Caco-2 (cell line): ENCODE measurements at regions not wholly inside any gene's neighbourhood (a gene's known extent, or its start where the extent isn't known, plus 50 kb on each side); places are given as distances from the start of the nearest gene placed in this dataset.

ENCODE experiments used
- BruUV-seq: library from RNA; stranded (reverse); fragments of 400-500 nt; replicated peaks from 2 replicates; lab custom pipeline; 2021; lab: Mats Ljungman, UMichigan
- CTCF ChIA-PET: fragments of 300-600 bp; sonication (Branson Sonifier 250); formaldehyde crosslinking; loops from one replicate; lab custom pipeline; 2022; ENCODE audit warnings: antibody characterized with exemption; lab: Charles Lee
- POLR2A ChIA-PET: fragments of 300-600 bp; sonication (Branson Sonifier 250); formaldehyde crosslinking; loops from one replicate; lab custom pipeline; 2022; ENCODE audit warnings: antibody characterized with exemption; lab: Charles Lee
- DNase-seq, 2 experiments: peaks; one replicate each; pipeline versions ENCODE4 v3.0.0 to v3.0.0-alpha.2; 2020 to 2022
- H3K27me3 ChIP-seq: replicated peaks from 2 replicates; pipeline ENCODE4 v1.6.0; 2011; ENCODE audit warnings: low read length; ENCODE audit not compliant: control insufficient read depth, insufficient read depth
- H3K36me3 ChIP-seq: 2 replicates; pipeline ENCODE4 v1.5.1; 2011; ENCODE audit warnings: low read length; ENCODE audit not compliant: control insufficient read depth, insufficient read depth
- H3K4me1 ChIP-seq: fragments of 250-450 bp; sonication (Bioruptor Pico); 2 replicates; pipeline ENCODE4 v1.5.1; 2020; ENCODE audit warnings: mild to moderate bottlenecking
- H3K4me3 ChIP-seq: 2 replicates; pipeline ENCODE4 v1.5.1; 2011; ENCODE audit warnings: low read depth, mild to moderate bottlenecking, control low read depth, low read length
- H3K9me3 ChIP-seq: fragments of 250-450 bp; sonication (Bioruptor Pico); 2 replicates; pipeline ENCODE4 v1.5.1; 2020; ENCODE audit warnings: mild to moderate bottlenecking, moderate library complexity
- H3K27ac Mint-ChIP-seq: one replicate; pipeline ENCODE4 v1.8.0; 2022; ENCODE audit warnings: mixed read lengths; ENCODE audit not compliant: unreplicated experiment
- H3K27me3 Mint-ChIP-seq: one replicate; pipeline ENCODE4 v1.8.0; 2022; ENCODE audit warnings: mixed read lengths; ENCODE audit not compliant: insufficient read depth, unreplicated experiment
- H3K36me3 Mint-ChIP-seq: one replicate; pipeline ENCODE4 v1.8.0; 2022; ENCODE audit warnings: mild to moderate bottlenecking, mixed read lengths; ENCODE audit not compliant: insufficient read depth, unreplicated experiment
- H3K4me1 Mint-ChIP-seq: one replicate; pipeline ENCODE4 v1.8.0; 2022; ENCODE audit warnings: low read depth, mixed read lengths; ENCODE audit not compliant: unreplicated experiment
- H3K4me3 Mint-ChIP-seq: one replicate; pipeline ENCODE4 v1.8.0; 2022; ENCODE audit warnings: mild to moderate bottlenecking, moderate library complexity, mixed read lengths; ENCODE audit not compliant: unreplicated experiment
- H3K9me3 Mint-ChIP-seq: one replicate; pipeline ENCODE4 v1.8.0; 2022; ENCODE audit warnings: mixed read lengths; ENCODE audit not compliant: unreplicated experiment
- intact Hi-C: fragments of 100-400 bp; cut with micrococcal nuclease; formaldehyde crosslinking; loops from one replicate; pipeline ENCODE4 v1.10.0; 2022; ENCODE audit not compliant: unreplicated experiment
- TF ChIP-seq, protein P1 (sequence below), 2 experiments: fragments of 200-600 bp in 1 of 2; IDR thresholded peaks; 1 replicate in 1 of 2; 2 replicates in 1 of 2; pipeline versions ENCODE4 v1.5.1 to v1.8.0; 2011 to 2022; ENCODE audit warnings: antibody characterized with exemption in 1 of 2, control low read depth in 1 of 2, inconsistent platforms in 1 of 2, low read depth in 1 of 2, low read length in 1 of 2, mild to moderate bottlenecking in 1 of 2, moderate library complexity in 1 of 2; ENCODE audit not compliant: insufficient read depth in 1 of 2, severe bottlenecking in 1 of 2, unreplicated experiment in 1 of 2

DNA sequence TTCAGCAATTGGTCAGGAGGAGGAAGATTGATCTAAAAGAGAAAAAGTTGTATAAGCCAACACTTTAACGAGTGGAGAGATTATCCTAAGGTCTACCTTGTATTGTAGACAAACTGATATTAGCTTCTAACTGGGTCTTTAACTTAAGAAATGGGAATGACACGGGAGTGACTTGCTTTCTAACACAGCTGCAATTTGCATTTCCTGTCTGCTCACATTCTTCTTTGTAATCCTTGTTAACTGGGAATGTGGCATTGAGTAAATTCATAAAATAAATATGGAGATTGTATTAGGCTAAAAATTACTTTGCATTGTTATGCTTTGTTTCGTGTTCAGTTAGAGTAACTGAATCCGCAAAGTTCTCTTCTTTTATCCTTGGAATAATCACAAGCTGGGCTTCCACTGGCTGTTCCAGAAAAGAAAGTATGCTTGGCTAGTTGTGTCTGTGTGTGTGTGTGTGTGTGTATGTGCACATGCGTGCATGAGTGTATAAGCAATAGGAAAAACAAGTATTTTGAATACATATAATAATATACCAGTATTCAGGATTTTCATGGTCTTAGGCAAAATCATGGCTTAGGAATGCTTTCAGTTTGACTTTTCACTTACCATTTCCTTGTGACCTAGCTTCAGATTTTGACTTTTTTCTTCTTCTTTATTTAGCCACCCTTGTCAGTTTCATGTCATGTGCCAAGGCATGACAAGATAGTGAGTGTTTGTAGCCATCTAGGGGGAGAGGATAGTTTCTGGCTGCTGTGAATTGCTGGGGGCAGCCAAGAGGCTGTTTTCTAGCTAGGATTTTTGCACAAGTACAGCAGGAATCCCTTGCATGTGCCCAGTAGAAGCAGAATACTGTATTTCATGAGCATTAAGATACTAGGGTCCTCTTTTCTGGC lies 54.5 kb upstream of the FZD8 start:
- H3K9me3 Mint-ChIP-seq, result no peaks in the 10 kb centered on the region
- Histone ChIP-seq H3K27me3 (no peaks in the 10 kb centered on the region; the same call in none of the 2 replicates), H3K4me1 (peaks cover 5% of the 10 kb centered on the region), H3K9me3 (0 out of 2 replicates have a peak, but pooled peaks cover 3% of the 10 kb centered on the region), H3K36me3 (no peaks in the 10 kb centered on the region), H3K4me3 (no peak overlapping the region)
- no peaks in the 10 kb centered on the region for H3K36me3 Mint-ChIP-seq
- H3K27ac Mint-ChIP-seq, result no peak overlapping the region
- peaks cover 6% of the 10 kb centered on the region for H3K27me3 Mint-ChIP-seq
- ChIA-PET POLR2A (no interaction called here), CTCF (no interaction called here)
- TF ChIP-seq, protein P1, sequence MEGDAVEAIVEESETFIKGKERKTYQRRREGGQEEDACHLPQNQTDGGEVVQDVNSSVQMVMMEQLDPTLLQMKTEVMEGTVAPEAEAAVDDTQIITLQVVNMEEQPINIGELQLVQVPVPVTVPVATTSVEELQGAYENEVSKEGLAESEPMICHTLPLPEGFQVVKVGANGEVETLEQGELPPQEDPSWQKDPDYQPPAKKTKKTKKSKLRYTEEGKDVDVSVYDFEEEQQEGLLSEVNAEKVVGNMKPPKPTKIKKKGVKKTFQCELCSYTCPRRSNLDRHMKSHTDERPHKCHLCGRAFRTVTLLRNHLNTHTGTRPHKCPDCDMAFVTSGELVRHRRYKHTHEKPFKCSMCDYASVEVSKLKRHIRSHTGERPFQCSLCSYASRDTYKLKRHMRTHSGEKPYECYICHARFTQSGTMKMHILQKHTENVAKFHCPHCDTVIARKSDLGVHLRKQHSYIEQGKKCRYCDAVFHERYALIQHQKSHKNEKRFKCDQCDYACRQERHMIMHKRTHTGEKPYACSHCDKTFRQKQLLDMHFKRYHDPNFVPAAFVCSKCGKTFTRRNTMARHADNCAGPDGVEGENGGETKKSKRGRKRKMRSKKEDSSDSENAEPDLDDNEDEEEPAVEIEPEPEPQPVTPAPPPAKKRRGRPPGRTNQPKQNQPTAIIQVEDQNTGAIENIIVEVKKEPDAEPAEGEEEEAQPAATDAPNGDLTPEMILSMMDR (IDR thresholded peaks at IDR 0.05; ENCODE audit: insufficient read depth in 1 of 2, low read depth in 1 of 2, low read length in 1 of 2, severe bottlenecking in 1 of 2, unreplicated experiment in 1 of 2), result no peak
- H3K4me3 Mint-ChIP-seq, result no peak overlapping the region
- intact Hi-C loops, result no loop called here
- no peak for DNase-seq
- no TSS peak for BruUV-seq
- H3K4me1 Mint-ChIP-seq, result peaks cover 6% of the 10 kb centered on the region

DNA sequence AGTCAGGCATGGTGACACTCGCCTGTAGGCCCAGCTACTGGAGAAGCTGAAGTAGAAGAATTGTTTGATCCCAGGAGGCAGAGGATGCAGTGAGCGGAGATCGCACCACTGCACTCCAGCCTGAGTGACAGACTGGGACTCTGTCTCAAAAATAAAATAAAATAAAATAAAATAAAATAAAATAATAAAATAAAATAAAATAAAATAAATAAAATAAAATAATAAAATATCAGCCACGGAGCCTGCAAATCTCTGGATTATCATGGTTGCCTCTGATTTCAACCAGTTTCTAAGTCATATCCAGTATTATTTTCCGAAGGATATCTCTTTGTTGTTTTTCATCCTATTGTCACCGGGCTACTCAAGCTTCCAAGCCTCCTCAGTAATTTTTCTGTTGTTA lies 51.7 kb upstream of the FZD8 start:
- no peaks in the 10 kb centered on the region for H3K4me1 Mint-ChIP-seq
- H3K27me3 Mint-ChIP-seq, result peaks cover 10% of the 10 kb centered on the region
- no peak overlapping the region for H3K27ac Mint-ChIP-seq
- no peaks in the 10 kb centered on the region for H3K36me3 ChIP-seq
- no peaks in the 10 kb centered on the region; the same call in none of the 2 replicates for H3K27me3 ChIP-seq
- no TSS peak for BruUV-seq
- no peak overlapping the region for H3K4me3 Mint-ChIP-seq
- ChIA-PET CTCF (no interaction called here), POLR2A (no interaction called here)
- H3K9me3 Mint-ChIP-seq, result no peaks in the 10 kb centered on the region
- H3K36me3 Mint-ChIP-seq, result no peaks in the 10 kb centered on the region
- intact Hi-C loops, result no loop called here
- H3K4me3 ChIP-seq, result no peak overlapping the region
- H3K9me3 ChIP-seq, result 0 out of 2 replicates have a peak, but pooled peaks cover 3% of the 10 kb centered on the region
- no peak for DNase-seq
- TF ChIP-seq, protein P1 (IDR thresholded peaks at IDR 0.05; ENCODE audit: insufficient read depth in 1 of 2, low read depth in 1 of 2, low read length in 1 of 2, severe bottlenecking in 1 of 2, unreplicated experiment in 1 of 2), result no peak
- H3K4me1 ChIP-seq, result no peaks in the 10 kb centered on the region
